Fibroblast of lung (primary cell): ENCODE measurements at regions not wholly inside any gene's neighbourhood (a gene's known extent, or its start where the extent isn't known, plus 50 kb on each side); places are given as distances from the start of the nearest gene placed in this dataset.

ENCODE experiments used
- DNase-seq, 2 donors: peaks; one replicate each; pipeline versions ENCODE4 v3.0.0 to v3.0.0-alpha.2; 2010; ENCODE audit warnings: low read depth in 2 of 2
- H2AFZ ChIP-seq: 2 replicates; pipeline ENCODE4 v1.5.1; 2012; ENCODE audit warnings: low read length, control low read depth, inconsistent platforms
- H3K27ac ChIP-seq: 2 replicates; pipeline ENCODE4 v1.5.1; 2011; ENCODE audit warnings: low read length, control low read depth; ENCODE audit not compliant: insufficient read depth
- H3K27me3 ChIP-seq: 2 replicates; pipeline ENCODE4 v1.5.1; 2011; ENCODE audit warnings: mild to moderate bottlenecking, low read length; ENCODE audit not compliant: control insufficient read depth, insufficient read depth
- H3K36me3 ChIP-seq: 2 replicates; pipeline ENCODE4 v1.5.1; 2011; ENCODE audit warnings: low read length; ENCODE audit not compliant: control insufficient read depth, insufficient read depth
- H3K4me1 ChIP-seq: 2 replicates; pipeline ENCODE4 v1.5.1; 2011; ENCODE audit warnings: low read length; ENCODE audit not compliant: control insufficient read depth, insufficient read depth; ENCODE audit errors: extremely low read depth
- H3K4me2 ChIP-seq: 2 replicates; pipeline ENCODE4 v1.5.1; 2011; ENCODE audit warnings: low read length, control low read depth; ENCODE audit not compliant: insufficient read depth; ENCODE audit errors: extremely low read depth
- H3K4me3 ChIP-seq, 4 experiments: fragments of 200-600 bp in 1 of 4; sonication (generic) in 1 of 4; replicated peaks in 1 of 4; 2 replicates each; pipeline ENCODE4 v1.5.1; 2011 to 2016; ENCODE audit warnings: low read length in 4 of 4, low read depth in 3 of 4, mild to moderate bottlenecking in 3 of 4, control low read depth in 2 of 4, inconsistent platforms in 1 of 4, mixed read lengths in 1 of 4; ENCODE audit not compliant: insufficient read depth in 1 of 4; ENCODE audit errors: control extremely low read depth in 1 of 4
- H3K79me2 ChIP-seq: 2 replicates; pipeline ENCODE4 v1.5.1; 2012; ENCODE audit warnings: mild to moderate bottlenecking, low read length, inconsistent platforms; ENCODE audit not compliant: control insufficient read depth, insufficient read depth
- H3K9ac ChIP-seq: 2 replicates; pipeline ENCODE4 v1.5.1; 2011; ENCODE audit warnings: mild to moderate bottlenecking, low read length, control low read depth; ENCODE audit not compliant: insufficient read depth
- H3K9me3 ChIP-seq: 2 replicates; pipeline ENCODE4 v1.5.1; 2012; ENCODE audit warnings: low read depth, low read length; ENCODE audit not compliant: control insufficient read depth, insufficient read depth
- H4K20me1 ChIP-seq: 2 replicates; pipeline ENCODE4 v1.5.1; 2011; ENCODE audit warnings: low read length; ENCODE audit not compliant: control insufficient read depth, insufficient read depth; ENCODE audit errors: extremely low read depth
- CTCF ChIP-seq, 2 donors: IDR thresholded peaks in 1 of 2; conservative IDR thresholded peaks in 1 of 2; 1 replicate in 1 of 2; 2 replicates in 1 of 2; pipeline ENCODE4 v1.5.1; 2011 to 2012; ENCODE audit warnings: low read length in 2 of 2, control low read depth in 1 of 2, inconsistent platforms in 1 of 2, low read depth in 1 of 2, mild to moderate bottlenecking in 1 of 2
- EZH2 ChIP-seq: IDR thresholded peaks from 2 replicates; pipeline ENCODE4 v1.5.1; 2012; ENCODE audit warnings: low read length, control low read depth, mild to moderate bottlenecking; ENCODE audit errors: missing control alignments

GRCh38 chr21:36563341-36563926, 83.5 kb upstream of the CLDN14 start:
- no peak for TF ChIP-seq CTCF (conservative IDR thresholded peaks at IDR 0.05 in 1 of 2, IDR thresholded peaks at IDR 0.05 in 1 of 2; ENCODE audit: low read depth in 1 of 2, low read length in 2 of 2)
- TF ChIP-seq EZH2, result no peak
- no peak for DNase-seq
- no peak overlapping the region for H3K27ac ChIP-seq
- H3K36me3 ChIP-seq, result no peaks in the 10 kb centered on the region
- H3K27me3 ChIP-seq, result peaks cover 20% of the 10 kb centered on the region
- H2AFZ ChIP-seq, result no peak overlapping the region
- no peak overlapping the region for H3K4me2 ChIP-seq
- no peak overlapping the region for H3K4me3 ChIP-seq
- no peaks in the 10 kb centered on the region for H3K9me3 ChIP-seq
- H3K9ac ChIP-seq, result no peak overlapping the region
- no peaks in the 10 kb centered on the region for H3K79me2 ChIP-seq
- no peaks in the 10 kb centered on the region for H4K20me1 ChIP-seq
- no peaks in the 10 kb centered on the region for H3K4me1 ChIP-seq

GRCh38 chr21:36564647-36565046, 84.7 kb upstream of the CLDN14 start:
- Histone ChIP-seq H3K4me1 (no peaks in the 10 kb centered on the region), H3K79me2 (no peaks in the 10 kb centered on the region), H2AFZ (no peak overlapping the region), H3K9me3 (no peaks in the 10 kb centered on the region), H4K20me1 (no peaks in the 10 kb centered on the region), H3K4me2 (no peak overlapping the region), H3K36me3 (no peaks in the 10 kb centered on the region), H3K9ac (no peak overlapping the region), H3K4me3 (no peak overlapping the region), H3K27ac (no peak overlapping the region), H3K27me3 (peaks cover 20% of the 10 kb centered on the region)
- no peak for DNase-seq
- TF ChIP-seq CTCF (conservative IDR thresholded peaks at IDR 0.05 in 1 of 2, IDR thresholded peaks at IDR 0.05 in 1 of 2; ENCODE audit: low read depth in 1 of 2, low read length in 2 of 2), result no peak
- TF ChIP-seq EZH2, result no peak

- H4K20me1 ChIP-seq, result no peaks in the 10 kb centered on the region
- H3K4me3 ChIP-seq, result no peak overlapping the region
- H3K4me1 ChIP-seq, result no peaks in the 10 kb centered on the region
- H3K79me2 ChIP-seq, result no peaks in the 10 kb centered on the region
- no peak overlapping the region for H3K9ac ChIP-seq
- no peak overlapping the region for H2AFZ ChIP-seq
- no peak overlapping the region for H3K27ac ChIP-seq
- H3K36me3 ChIP-seq, result no peaks in the 10 kb centered on the region
- TF ChIP-seq CTCF (conservative IDR thresholded peaks at IDR 0.05 in 1 of 2, IDR thresholded peaks at IDR 0.05 in 1 of 2; ENCODE audit: low read depth in 1 of 2, low read length in 2 of 2) (no peak), EZH2 (no peak)
- peaks cover 22% of the 10 kb centered on the region for H3K27me3 ChIP-seq
- H3K9me3 ChIP-seq, result no peaks in the 10 kb centered on the region
- H3K4me2 ChIP-seq, result no peak overlapping the region
- no peak for DNase-seq
These were observed 85.6 kb upstream of the CLDN14 start for GRCh38 chr21:36565540-36565939.
